ENCODE measurements at regions not wholly inside any gene's neighbourhood (a gene's known extent, or its start where the extent isn't known, plus 50 kb on each side); places are given as distances from the start of the nearest gene placed in this dataset.

- Mint-ChIP-seq H3K9me3 (no peaks in the 10 kb centered on the region), H3K4me3 (no peak overlapping the region), H3K27me3 (ENCODE audit: low read depth) (no peaks in the 10 kb centered on the region), H3K27ac (no peak overlapping the region), H3K36me3 (ENCODE audit: low read depth) (no peaks in the 10 kb centered on the region), H3K4me1 (ENCODE audit: low read depth) (peaks cover 2% of the 10 kb centered on the region)
- intact Hi-C loops (cut with micrococcal nuclease): no loop called here
- no peak for DNase-seq
- CTCF ChIA-PET: no interaction called here
These were observed 230.9 kb downstream of the LOXHD1 start for GRCh38 chr18:46426021-46426678.

- CTCF ChIA-PET: no interaction called here
- no peak for DNase-seq
- peaks cover 2% of the 10 kb centered on the region for H3K4me1 Mint-ChIP-seq (ENCODE audit: low read depth)
- intact Hi-C loops (cut with micrococcal nuclease): no loop called here
- no peak overlapping the region for H3K4me3 Mint-ChIP-seq
- H3K36me3 Mint-ChIP-seq (ENCODE audit: low read depth): no peaks in the 10 kb centered on the region
- no peaks in the 10 kb centered on the region for H3K9me3 Mint-ChIP-seq
- H3K27me3 Mint-ChIP-seq (ENCODE audit: low read depth): no peaks in the 10 kb centered on the region
- no peak overlapping the region for H3K27ac Mint-ChIP-seq
These were observed 230.4 kb downstream of the LOXHD1 start for GRCh38 chr18:46426679-46427047.

Data from activated naive CD4-positive, alpha-beta T cell treated with anti-CD3 and anti-CD28 coated beads for 36 hours (primary cell).